ENCODE measurements at regions not wholly inside any gene's neighbourhood (a gene's known extent, or its start where the extent isn't known, plus 50 kb on each side); places are given as distances from the start of the nearest gene placed in this dataset.

DNA sequence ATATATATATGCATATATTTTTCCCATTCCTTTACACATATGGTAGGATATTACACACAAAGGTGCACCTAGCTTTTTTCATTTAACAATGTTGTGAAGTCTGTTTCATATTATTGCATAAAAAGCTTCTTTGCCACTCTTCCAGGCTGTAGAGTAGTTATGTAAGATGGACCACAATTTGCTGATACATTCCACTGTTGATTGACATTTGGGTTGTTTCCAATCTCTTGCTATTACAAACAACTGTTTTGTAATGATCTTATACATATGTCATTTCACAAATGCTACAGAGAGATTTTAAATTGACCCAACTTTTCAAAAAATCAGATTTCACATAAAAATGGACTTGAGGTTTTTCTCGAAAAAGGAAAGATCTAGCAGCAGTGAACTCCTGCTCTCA is 301.4 kb downstream of the CDCA7 start:
- 47 to 90% methylated on average over 1 of the region's 1 CpG for WGBS, 2 donors
- H3K27ac ChIP-seq (ENCODE audit: low read depth in 1 of 2, low read length in 1 of 2): no peak overlapping the region
- TF ChIP-seq, protein P1, sequence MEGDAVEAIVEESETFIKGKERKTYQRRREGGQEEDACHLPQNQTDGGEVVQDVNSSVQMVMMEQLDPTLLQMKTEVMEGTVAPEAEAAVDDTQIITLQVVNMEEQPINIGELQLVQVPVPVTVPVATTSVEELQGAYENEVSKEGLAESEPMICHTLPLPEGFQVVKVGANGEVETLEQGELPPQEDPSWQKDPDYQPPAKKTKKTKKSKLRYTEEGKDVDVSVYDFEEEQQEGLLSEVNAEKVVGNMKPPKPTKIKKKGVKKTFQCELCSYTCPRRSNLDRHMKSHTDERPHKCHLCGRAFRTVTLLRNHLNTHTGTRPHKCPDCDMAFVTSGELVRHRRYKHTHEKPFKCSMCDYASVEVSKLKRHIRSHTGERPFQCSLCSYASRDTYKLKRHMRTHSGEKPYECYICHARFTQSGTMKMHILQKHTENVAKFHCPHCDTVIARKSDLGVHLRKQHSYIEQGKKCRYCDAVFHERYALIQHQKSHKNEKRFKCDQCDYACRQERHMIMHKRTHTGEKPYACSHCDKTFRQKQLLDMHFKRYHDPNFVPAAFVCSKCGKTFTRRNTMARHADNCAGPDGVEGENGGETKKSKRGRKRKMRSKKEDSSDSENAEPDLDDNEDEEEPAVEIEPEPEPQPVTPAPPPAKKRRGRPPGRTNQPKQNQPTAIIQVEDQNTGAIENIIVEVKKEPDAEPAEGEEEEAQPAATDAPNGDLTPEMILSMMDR (IDR thresholded peaks at IDR 0.05; ENCODE audit: control extremely low read depth, extremely low read depth): no peak
- ATAC-seq (ENCODE audit: insufficient read depth, low FRiP score) (no peak), DNase-seq (no peak)
- H3K9me3 ChIP-seq (ENCODE audit: control insufficient read depth in 4 of 4, insufficient read depth in 3 of 4, low read length in 3 of 4): peaks cover 0 to 4% (median 2%) of the 10 kb centered on the region in 4 donors
- peaks cover 0 to 21% (median 0%) of the 10 kb centered on the region in 3 donors for H3K27me3 ChIP-seq (ENCODE audit: control insufficient read depth in 3 of 3, insufficient read depth in 3 of 3, low read length in 2 of 3)
- H3K9ac ChIP-seq (ENCODE audit: insufficient read depth in 1 of 2, low read length in 2 of 2): no peak overlapping the region
- no peaks in the 10 kb centered on the region for H3K36me3 ChIP-seq (ENCODE audit: control insufficient read depth in 4 of 4, insufficient read depth in 4 of 4, low read length in 4 of 4)
- H3K4me1 ChIP-seq (ENCODE audit: control insufficient read depth in 5 of 5, insufficient read depth in 5 of 5, low read length in 5 of 5): no peaks in the 10 kb centered on the region
- H3K4me3 ChIP-seq: no peak overlapping the region

DNA sequence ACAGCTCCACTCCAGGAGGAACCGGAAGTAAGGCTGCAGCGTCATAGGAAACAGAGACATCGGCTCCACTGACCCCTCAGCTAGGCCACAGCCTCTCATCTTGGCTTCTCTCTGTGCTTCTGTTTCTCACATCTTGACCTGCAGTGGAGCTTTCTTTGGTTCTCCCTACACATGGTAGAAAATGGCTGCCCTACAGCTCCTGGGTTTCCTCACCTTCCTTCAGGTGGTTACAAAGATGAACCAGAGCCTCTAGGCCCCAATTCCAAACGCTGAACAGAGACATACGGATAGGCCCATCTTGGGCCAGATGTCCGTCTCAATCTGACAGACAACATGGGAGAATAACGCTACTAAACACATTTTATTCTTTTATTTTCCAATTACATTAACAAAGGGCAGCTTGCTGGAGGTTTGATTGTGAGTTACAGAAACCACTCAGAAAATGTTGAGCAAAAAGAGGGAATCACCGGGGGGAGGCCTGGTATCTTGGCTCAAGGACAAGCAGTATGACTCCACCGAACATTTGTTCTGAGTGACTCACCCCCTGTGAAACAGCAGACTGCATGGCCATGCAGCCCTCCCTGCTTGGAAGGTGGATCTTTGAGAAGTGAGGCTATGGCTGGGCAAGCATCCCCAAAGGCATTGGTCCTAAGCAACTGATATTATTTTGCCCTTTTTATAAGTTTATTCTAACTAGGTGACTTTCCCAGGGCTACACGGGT is 303.5 kb downstream of the CDCA7 start:
- peaks cover 0 to 2% (median 0%) of the 10 kb centered on the region in 4 donors for H3K9me3 ChIP-seq (ENCODE audit: control insufficient read depth in 4 of 4, insufficient read depth in 3 of 4, low read length in 3 of 4)
- DNase-seq: no peak
- no peak overlapping the region for H3K27ac ChIP-seq (ENCODE audit: low read depth in 1 of 2, low read length in 1 of 2)
- H3K27me3 ChIP-seq (ENCODE audit: control insufficient read depth in 3 of 3, insufficient read depth in 3 of 3, low read length in 2 of 3): peaks cover 0 to 24% (median 0%) of the 10 kb centered on the region in 3 donors
- no peaks in the 10 kb centered on the region for H3K36me3 ChIP-seq (ENCODE audit: control insufficient read depth in 4 of 4, insufficient read depth in 4 of 4, low read length in 4 of 4)
- 85 to 87% methylated on average over 10 of the region's 10 CpGs for WGBS, 2 donors
- no peaks in the 10 kb centered on the region for H3K4me1 ChIP-seq (ENCODE audit: control insufficient read depth in 5 of 5, insufficient read depth in 5 of 5, low read length in 5 of 5)
- no peak for ATAC-seq (ENCODE audit: insufficient read depth, low FRiP score)
- TF ChIP-seq, protein P1 (IDR thresholded peaks at IDR 0.05; ENCODE audit: control extremely low read depth, extremely low read depth): no peak
- H3K4me3 ChIP-seq: no peak overlapping the region
- no peak overlapping the region for H3K9ac ChIP-seq (ENCODE audit: insufficient read depth in 1 of 2, low read length in 2 of 2)

DNA sequence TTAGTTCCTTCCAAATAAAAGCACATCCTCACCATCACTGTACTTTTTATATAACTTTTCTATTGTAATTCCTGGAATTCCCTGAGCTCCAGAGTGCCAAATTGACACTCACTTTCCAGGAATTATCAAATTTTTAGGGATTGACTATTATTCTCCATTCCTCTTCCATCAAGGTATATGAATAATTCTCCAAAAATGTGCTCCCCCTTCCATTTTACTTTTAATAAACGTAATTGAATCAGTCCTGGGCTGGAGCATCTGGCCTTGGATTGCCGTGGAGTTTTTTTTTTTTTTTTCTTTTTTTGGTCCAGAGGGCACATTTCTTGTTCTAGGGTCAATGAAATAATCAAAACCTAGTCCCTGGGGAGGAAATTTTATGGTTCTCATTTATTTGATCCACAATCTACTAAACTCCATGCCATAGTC is 304.3 kb downstream of the CDCA7 start:
- TF ChIP-seq, protein P1 (IDR thresholded peaks at IDR 0.05; ENCODE audit: control extremely low read depth, extremely low read depth): no peak
- no peak overlapping the region for H3K4me3 ChIP-seq
- no peak for ATAC-seq (ENCODE audit: insufficient read depth, low FRiP score)
- H3K36me3 ChIP-seq (ENCODE audit: control insufficient read depth in 4 of 4, insufficient read depth in 4 of 4, low read length in 4 of 4): no peaks in the 10 kb centered on the region
- peaks cover 0 to 27% (median 0%) of the 10 kb centered on the region in 3 donors for H3K27me3 ChIP-seq (ENCODE audit: control insufficient read depth in 3 of 3, insufficient read depth in 3 of 3, low read length in 2 of 3)
- H3K9me3 ChIP-seq (ENCODE audit: control insufficient read depth in 4 of 4, insufficient read depth in 3 of 4, low read length in 3 of 4): peaks cover 0 to 2% (median 0%) of the 10 kb centered on the region in 4 donors
- DNase-seq: no peak
- H3K27ac ChIP-seq (ENCODE audit: low read depth in 1 of 2, low read length in 1 of 2): no peak overlapping the region
- H3K9ac ChIP-seq (ENCODE audit: insufficient read depth in 1 of 2, low read length in 2 of 2): no peak overlapping the region
- WGBS, 2 donors: 81 to 91% methylated on average over 2 of the region's 2 CpGs
- H3K4me1 ChIP-seq (ENCODE audit: control insufficient read depth in 5 of 5, insufficient read depth in 5 of 5, low read length in 5 of 5): no peaks in the 10 kb centered on the region

Data from lung (tissue), 11 donors.